ENCODE measurements at regions not wholly inside any gene's neighbourhood (a gene's known extent, or its start where the extent isn't known, plus 50 kb on each side); places are given as distances from the start of the nearest gene placed in this dataset.

DNA sequence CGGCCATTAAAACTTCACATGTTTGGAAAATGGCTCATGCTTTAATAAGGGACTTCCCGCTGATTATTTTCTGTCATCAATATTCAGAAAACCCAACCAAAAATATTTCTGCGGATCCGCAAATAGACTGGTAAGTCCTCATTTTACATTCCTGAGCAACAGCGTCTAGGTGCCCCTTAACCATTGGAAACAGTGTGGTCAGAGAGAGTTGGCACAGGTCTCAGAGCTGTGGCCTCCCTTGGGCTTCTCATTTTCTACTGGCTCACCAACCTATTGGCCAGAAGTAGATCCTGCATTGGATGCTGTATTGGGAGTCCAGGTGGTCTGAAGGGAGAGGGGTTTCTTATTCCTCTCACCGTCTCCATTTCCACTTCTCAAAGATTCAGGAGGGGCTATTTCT lies 348.1 kb upstream of the DCBLD2 start:
- TF ChIP-seq TAF1 (IDR thresholded peaks at IDR 0.05; ENCODE audit: borderline replicate concordance, low read depth, low read length): no peak
- no peak for TF ChIP-seq POLR2AphosphoS5 (IDR thresholded peaks at IDR 0.05; ENCODE audit: low read depth, low read length)
- TF ChIP-seq POLR2A (IDR thresholded peaks at IDR 0.05; ENCODE audit: low read depth, low read length): no peak

Measured in GM12892 (cell line).